Activated CD8-positive, alpha-beta memory T cell treated with anti-CD3 and anti-CD28 coated beads, Interleukin-2, amount 10 ng/mL, durations not matched to agents 7 days and 5 days (primary cell): ENCODE measurements at regions not wholly inside any gene's neighbourhood (a gene's known extent, or its start where the extent isn't known, plus 50 kb on each side); places are given as distances from the start of the nearest gene placed in this dataset.

Source experiments
- ATAC-seq: fragments of 150-1000 bp; cut with Tn5 transposase; one replicate; pipeline ENCODE4 v1.10.0; 2021; ENCODE audit warnings: moderate library complexity
- CTCF ChIA-PET: fragments of 350-600 bp; sonication (Branson Sonifier 250); formaldehyde crosslinking; loops from one replicate; lab custom pipeline; 2021; ENCODE audit warnings: antibody characterized with exemption; lab: Charles Lee
- DNase-seq: peaks from one replicate; pipeline ENCODE4 v3.0.0-alpha.2; 2020
- H3K27ac Mint-ChIP-seq: one replicate; pipeline ENCODE4 v1.8.0; 2021; ENCODE audit warnings: mild to moderate bottlenecking, mixed read lengths
- H3K27me3 Mint-ChIP-seq: one replicate; pipeline ENCODE4 v1.8.0; 2021; ENCODE audit warnings: mixed read lengths
- H3K36me3 Mint-ChIP-seq: one replicate; pipeline ENCODE4 v1.8.0; 2021; ENCODE audit warnings: mild to moderate bottlenecking, mixed read lengths
- H3K4me1 Mint-ChIP-seq: one replicate; pipeline ENCODE4 v1.8.0; 2021; ENCODE audit warnings: mixed read lengths
- H3K4me3 Mint-ChIP-seq: one replicate; pipeline ENCODE4 v1.8.0; 2021; ENCODE audit warnings: mild to moderate bottlenecking, moderate library complexity, mixed read lengths
- H3K9me3 Mint-ChIP-seq: one replicate; pipeline ENCODE4 v1.8.0; 2022; ENCODE audit warnings: low read depth, mixed read lengths

GRCh38 chrX:16465081-16465876 is 184.7 kb upstream of the S100G start:
- Mint-ChIP-seq H3K27ac (no peak overlapping the region), H3K4me3 (no peak overlapping the region)

DNA sequence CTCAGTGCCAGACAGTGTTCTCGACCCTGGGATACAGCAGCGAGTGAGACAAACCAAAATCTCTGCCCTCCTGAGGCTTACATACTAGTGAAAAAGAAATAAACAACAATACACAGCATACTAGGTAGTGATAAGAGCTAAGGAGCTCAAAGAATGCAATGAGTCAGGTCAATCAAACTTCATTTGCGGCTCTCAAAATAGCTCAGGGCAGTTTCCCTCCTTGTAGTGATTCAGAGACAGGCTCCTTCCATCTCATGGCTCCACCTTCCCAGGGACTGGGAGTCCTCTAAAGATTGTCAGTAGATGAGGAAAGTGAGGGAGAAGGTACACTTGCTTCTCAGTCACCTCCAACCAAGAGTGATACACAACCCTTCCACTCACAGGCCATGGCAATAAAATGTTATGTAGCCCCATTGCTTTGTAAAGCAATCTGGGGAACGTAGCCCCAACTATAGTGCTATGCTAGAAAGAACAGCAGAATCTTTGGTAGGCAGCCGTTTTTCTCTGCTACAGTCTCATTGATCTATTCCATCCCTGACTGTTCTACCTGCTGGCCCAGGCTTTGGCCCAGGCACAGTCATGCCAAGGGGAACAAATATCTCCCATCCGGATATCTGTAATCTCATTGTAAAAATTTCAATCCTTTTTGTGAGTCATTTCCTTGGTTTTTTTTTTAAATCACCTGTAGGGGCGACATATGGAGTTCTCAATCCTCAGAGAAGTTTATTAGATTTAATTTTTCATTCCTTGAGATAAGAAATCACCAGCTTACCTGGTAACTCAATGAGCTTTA is 183.1 kb upstream of the S100G start:
- ATAC-seq (no peak), DNase-seq (no peak)
- no peaks in the 10 kb centered on the region for H3K36me3 Mint-ChIP-seq
- H3K27ac Mint-ChIP-seq = no peak overlapping the region
- CTCF ChIA-PET = no interaction called here
- no peak overlapping the region for H3K4me3 Mint-ChIP-seq
- H3K27me3 Mint-ChIP-seq = no peaks in the 10 kb centered on the region
- H3K4me1 Mint-ChIP-seq = peaks cover 3% of the 10 kb centered on the region
- no peaks in the 10 kb centered on the region for H3K9me3 Mint-ChIP-seq

More at GRCh38 chrX:16465081-16465876, 184.7 kb upstream of the S100G start:
- no peaks in the 10 kb centered on the region for H3K36me3 Mint-ChIP-seq
- ATAC-seq = no peak
- H3K27me3 Mint-ChIP-seq = no peaks in the 10 kb centered on the region
- no peaks in the 10 kb centered on the region for H3K4me1 Mint-ChIP-seq
- CTCF ChIA-PET = no interaction called here
- no peak for DNase-seq
- H3K9me3 Mint-ChIP-seq = no peaks in the 10 kb centered on the region

- CTCF ChIA-PET = interaction anchor here (1.1 kb wide), 1 partner anchor 25 kb away, joined by 4 read pairs; no protein-coding TSS in a partner anchor
- Mint-ChIP-seq H3K36me3 (no peaks in the 10 kb centered on the region), H3K9me3 (no peaks in the 10 kb centered on the region)
Observed at GRCh38 chrX:16469870-16470269, 180.1 kb upstream of the S100G start.

GRCh38 chrX:16472345-16472744 is 177.6 kb upstream of the S100G start:
- H3K4me1 Mint-ChIP-seq = peaks cover 10% of the 10 kb centered on the region
- H3K27me3 Mint-ChIP-seq = no peaks in the 10 kb centered on the region
- CTCF ChIA-PET = no interaction called here
- no peak overlapping the region for H3K4me3 Mint-ChIP-seq
- H3K36me3 Mint-ChIP-seq = no peaks in the 10 kb centered on the region
- DNase-seq (no peak), ATAC-seq (no peak)
- H3K9me3 Mint-ChIP-seq = no peaks in the 10 kb centered on the region
- no peak overlapping the region for H3K27ac Mint-ChIP-seq

More at GRCh38 chrX:16469870-16470269, 180.1 kb upstream of the S100G start:
- no peak for ATAC-seq
- Mint-ChIP-seq H3K4me3 (no peak overlapping the region), H3K27me3 (no peaks in the 10 kb centered on the region), H3K27ac (no peak overlapping the region), H3K4me1 (peaks cover 10% of the 10 kb centered on the region)
- no peak for DNase-seq

DNA sequence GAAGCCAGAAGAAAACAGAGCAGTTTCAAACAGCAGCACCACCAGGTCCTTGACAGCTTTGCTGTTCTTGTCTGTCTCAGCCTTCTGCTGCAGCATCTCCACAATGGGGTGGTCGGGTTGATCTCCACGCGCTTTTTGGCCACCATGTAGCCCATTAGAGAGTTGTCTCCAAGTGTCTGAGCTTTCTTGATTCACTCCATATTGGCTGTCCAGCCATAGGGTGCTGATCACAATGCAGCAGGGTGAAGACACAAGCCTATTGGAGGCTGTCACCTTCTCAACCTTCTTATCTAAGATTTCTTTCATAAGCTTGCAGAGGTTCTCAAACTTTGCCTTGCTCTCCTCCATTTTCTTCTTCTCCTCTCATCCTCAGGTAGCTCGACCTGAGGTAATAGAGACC is 175.4 kb upstream of the S100G start:
- Mint-ChIP-seq H3K4me3 (no peak overlapping the region), H3K36me3 (no peaks in the 10 kb centered on the region), H3K4me1 (peaks cover 13% of the 10 kb centered on the region), H3K27me3 (no peaks in the 10 kb centered on the region), H3K9me3 (no peaks in the 10 kb centered on the region), H3K27ac (no peak overlapping the region)
- no peak for DNase-seq
- ATAC-seq = no peak
- CTCF ChIA-PET = no interaction called here

DNA sequence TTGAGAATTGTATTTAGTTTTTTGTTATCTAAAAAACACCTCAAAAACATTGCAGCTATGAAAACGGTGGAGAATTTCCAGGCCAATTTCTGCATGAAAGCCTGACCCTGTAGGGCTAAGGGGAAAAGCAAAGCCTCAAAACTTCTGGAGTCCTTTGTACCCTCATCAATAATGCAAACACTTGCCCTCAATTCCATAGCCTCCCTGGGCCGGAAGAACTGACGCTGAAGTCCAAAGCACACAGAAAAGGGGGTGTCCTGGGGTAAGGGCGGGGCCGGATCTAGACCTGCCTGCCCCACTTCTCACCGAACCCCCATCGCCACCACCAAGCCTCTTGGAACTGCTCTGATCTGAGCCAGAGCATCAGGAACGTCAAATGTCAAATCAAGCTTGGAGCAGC is 173.9 kb upstream of the S100G start:
- no peak overlapping the region for H3K4me3 Mint-ChIP-seq
- no peak overlapping the region for H3K27ac Mint-ChIP-seq
- no peak for ATAC-seq
- H3K9me3 Mint-ChIP-seq = no peaks in the 10 kb centered on the region
- H3K27me3 Mint-ChIP-seq = no peaks in the 10 kb centered on the region
- no peak for DNase-seq
- peaks cover 13% of the 10 kb centered on the region for H3K4me1 Mint-ChIP-seq
- CTCF ChIA-PET = no interaction called here
- no peaks in the 10 kb centered on the region for H3K36me3 Mint-ChIP-seq

DNA sequence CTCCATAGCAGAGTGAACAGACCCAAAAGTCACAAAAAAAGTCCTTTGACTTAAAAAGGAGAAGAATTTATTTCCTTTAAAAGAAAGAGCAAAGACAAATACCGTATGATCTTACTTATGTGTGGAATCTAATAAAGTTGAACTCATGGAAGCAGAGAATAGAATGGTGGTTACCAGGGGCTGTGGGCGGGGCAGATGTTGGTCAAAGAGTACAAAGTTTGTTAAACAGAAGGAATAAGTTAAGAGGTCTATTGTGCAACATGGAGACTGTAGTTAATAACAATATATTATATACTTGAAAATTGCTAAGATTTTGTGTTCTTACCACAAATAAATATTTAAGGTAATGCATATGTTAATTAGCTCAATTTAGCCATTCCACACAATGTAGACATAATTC is 173.3 kb upstream of the S100G start:
- no peaks in the 10 kb centered on the region for H3K27me3 Mint-ChIP-seq
- ATAC-seq (no peak), DNase-seq (no peak)
- no peak overlapping the region for H3K27ac Mint-ChIP-seq
- peaks cover 12% of the 10 kb centered on the region for H3K4me1 Mint-ChIP-seq
- CTCF ChIA-PET = no interaction called here
- no peak overlapping the region for H3K4me3 Mint-ChIP-seq
- no peaks in the 10 kb centered on the region for H3K36me3 Mint-ChIP-seq
- H3K9me3 Mint-ChIP-seq = no peaks in the 10 kb centered on the region

- CTCF ChIA-PET = no interaction called here
- Mint-ChIP-seq H3K27me3 (no peaks in the 10 kb centered on the region), H3K9me3 (no peaks in the 10 kb centered on the region), H3K4me1 (peaks cover 12% of the 10 kb centered on the region), H3K4me3 (no peak overlapping the region), H3K36me3 (no peaks in the 10 kb centered on the region), H3K27ac (no peak overlapping the region)
- DNase-seq (no peak), ATAC-seq (no peak)
Observed at GRCh38 chrX:16479206-16479869, 170.6 kb upstream of the S100G start.

DNA sequence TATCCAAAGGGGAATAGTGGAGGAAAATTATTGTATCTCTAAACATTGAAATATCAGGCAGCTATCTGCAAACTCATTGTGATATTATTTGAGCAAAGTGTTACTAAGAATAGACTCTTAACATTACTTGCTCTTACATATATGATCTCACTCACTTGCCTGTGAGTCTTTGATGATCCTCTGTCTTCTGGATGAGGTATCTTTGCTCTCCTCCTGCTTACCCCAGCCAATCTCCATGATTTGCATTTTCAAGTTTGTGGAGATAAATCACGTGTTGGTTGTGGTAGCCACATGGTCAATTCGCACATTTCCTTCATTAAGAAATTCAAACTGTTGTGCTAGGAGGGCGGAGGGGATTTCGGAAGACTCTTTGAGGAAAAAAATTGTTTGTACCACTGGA is 169.9 kb upstream of the S100G start:
- Mint-ChIP-seq H3K4me3 (no peak overlapping the region), H3K27ac (no peak overlapping the region), H3K9me3 (no peaks in the 10 kb centered on the region), H3K27me3 (no peaks in the 10 kb centered on the region), H3K4me1 (peaks cover 17% of the 10 kb centered on the region), H3K36me3 (no peaks in the 10 kb centered on the region)
- CTCF ChIA-PET = no interaction called here
- DNase-seq (no peak), ATAC-seq (no peak)

DNA sequence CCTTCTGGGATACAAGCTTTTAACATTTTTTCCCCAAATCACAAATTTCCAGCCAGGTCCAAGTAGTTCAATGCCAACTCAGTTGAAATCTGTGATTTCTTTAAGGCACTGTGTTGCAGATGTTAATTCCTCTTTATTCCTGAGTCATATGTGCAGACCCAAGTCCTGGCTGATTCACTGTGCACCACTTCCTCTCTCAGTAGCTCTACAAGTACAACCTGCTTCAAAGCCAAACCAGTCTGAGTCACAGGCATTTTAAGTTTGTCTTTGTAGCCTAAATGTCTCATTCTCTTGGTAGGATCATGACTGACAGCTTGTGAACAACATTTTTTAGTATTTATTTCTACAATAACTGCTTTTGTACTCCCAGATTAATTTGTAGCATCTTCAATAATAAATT is 165.6 kb upstream of the S100G start:
- Mint-ChIP-seq H3K36me3 (no peaks in the 10 kb centered on the region), H3K4me3 (no peak overlapping the region), H3K27ac (no peak overlapping the region), H3K4me1 (peaks cover 14% of the 10 kb centered on the region), H3K9me3 (no peaks in the 10 kb centered on the region), H3K27me3 (no peaks in the 10 kb centered on the region)
- ATAC-seq (peak; percentile 80), DNase-seq (peak; percentile 43)
- CTCF ChIA-PET = no interaction called here

DNA sequence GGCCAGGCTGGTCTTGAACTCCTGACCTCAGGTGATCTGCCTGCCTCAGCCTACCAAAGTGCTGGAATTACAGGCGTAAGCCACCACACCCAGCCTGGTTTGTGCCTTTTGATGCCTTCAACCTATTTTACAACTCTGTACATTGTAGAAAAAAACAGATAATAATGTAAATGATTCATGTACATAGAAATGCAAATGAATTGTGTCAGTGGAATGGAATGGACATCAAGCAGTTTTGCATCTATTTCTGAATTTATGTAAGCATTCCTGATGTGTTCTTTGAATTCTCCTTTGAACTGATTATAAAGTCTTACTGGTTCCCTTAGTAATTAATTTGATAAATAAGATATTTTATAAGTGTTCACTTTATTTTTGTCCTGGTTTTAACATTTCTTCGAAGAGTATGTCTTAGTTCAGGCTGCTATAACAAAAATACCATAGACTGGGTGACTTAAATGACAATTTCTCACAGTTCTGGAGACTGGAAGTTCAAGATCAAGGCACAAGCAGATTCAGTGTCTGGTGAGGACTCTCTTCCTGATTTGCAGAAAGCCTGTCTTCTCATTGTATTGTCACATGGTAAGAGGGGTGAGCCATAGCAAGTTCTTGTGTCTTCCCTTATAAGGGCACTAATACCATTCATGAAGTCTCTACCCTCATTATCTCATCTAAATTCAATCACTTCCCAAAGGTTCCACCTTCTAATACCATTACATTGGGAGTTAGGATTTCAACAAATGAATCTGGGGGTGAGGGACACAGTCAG is 162.2 kb upstream of the S100G start:
- ATAC-seq = no peak
- Mint-ChIP-seq H3K36me3 (no peaks in the 10 kb centered on the region), H3K27ac (no peak overlapping the region), H3K27me3 (peaks cover 2% of the 10 kb centered on the region), H3K4me1 (peaks cover 14% of the 10 kb centered on the region), H3K9me3 (no peaks in the 10 kb centered on the region), H3K4me3 (no peak overlapping the region)
- no peak for DNase-seq
- CTCF ChIA-PET = no interaction called here

GRCh38 chrX:16488959-16489358 is 161.0 kb upstream of the S100G start:
- H3K4me3 Mint-ChIP-seq = no peak overlapping the region
- H3K9me3 Mint-ChIP-seq = no peaks in the 10 kb centered on the region
- CTCF ChIA-PET = no interaction called here
- no peak overlapping the region for H3K27ac Mint-ChIP-seq
- DNase-seq (no peak), ATAC-seq (no peak)
- peaks cover 6% of the 10 kb centered on the region for H3K27me3 Mint-ChIP-seq
- no peaks in the 10 kb centered on the region for H3K36me3 Mint-ChIP-seq
- H3K4me1 Mint-ChIP-seq = peaks cover 9% of the 10 kb centered on the region

DNA sequence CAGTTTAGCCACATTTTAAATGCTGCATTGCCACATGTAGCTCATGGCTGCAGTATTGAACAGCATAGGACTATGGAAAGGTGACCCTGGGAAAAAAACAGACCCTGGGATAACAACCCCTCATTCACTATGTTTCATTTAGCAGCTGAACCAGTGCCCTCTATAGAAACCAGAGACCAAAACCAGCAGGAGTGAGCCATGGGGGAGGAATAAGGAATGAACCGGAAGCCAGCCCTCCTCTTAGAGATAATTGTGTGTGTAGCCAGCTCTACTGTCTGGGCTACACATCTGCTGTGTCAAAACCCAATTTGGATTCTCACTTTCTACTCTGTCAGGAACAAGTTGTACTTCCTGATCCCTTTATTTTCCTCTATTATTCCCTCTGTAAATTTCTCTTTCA is 158.5 kb upstream of the S100G start:
- ATAC-seq = no peak
- no peaks in the 10 kb centered on the region for H3K36me3 Mint-ChIP-seq
- H3K9me3 Mint-ChIP-seq = no peaks in the 10 kb centered on the region
- CTCF ChIA-PET = no interaction called here
- H3K4me3 Mint-ChIP-seq = no peak overlapping the region
- no peaks in the 10 kb centered on the region for H3K4me1 Mint-ChIP-seq
- H3K27ac Mint-ChIP-seq = no peak overlapping the region
- peaks cover 6% of the 10 kb centered on the region for H3K27me3 Mint-ChIP-seq
- DNase-seq = no peak
